B cell (primary cell): ENCODE measurements at regions not wholly inside any gene's neighbourhood (a gene's known extent, or its start where the extent isn't known, plus 50 kb on each side); places are given as distances from the start of the nearest gene placed in this dataset.

Experiments
- ATAC-seq: fragments of 200-7000 bp; cut with Tn5 transposase; one replicate; pipeline ENCODE4 v1.10.0; 2021; ENCODE audit warnings: low read depth, mild to moderate bottlenecking, moderate number of reproducible peaks, moderate library complexity
- CTCF ChIA-PET: fragments of 350-600 bp; sonication (Branson Sonifier 250); formaldehyde crosslinking; loops from one replicate; lab custom pipeline; 2021; ENCODE audit warnings: antibody characterized with exemption, inconsistent platforms; lab: Charles Lee
- POLR2A ChIA-PET: fragments of 350-600 bp; sonication (Branson Sonifier 250); formaldehyde crosslinking; loops from one replicate; lab custom pipeline; 2021; ENCODE audit warnings: antibody characterized with exemption; lab: Charles Lee
- DNase-seq: peaks from one replicate; pipeline ENCODE4 v3.0.0; 2013
- H2AFZ ChIP-seq: 2 replicates; pipeline ENCODE4 v1.6.1; 2012; ENCODE audit warnings: mild to moderate bottlenecking, low read depth, low read length; ENCODE audit not compliant: insufficient read depth, poor library complexity, severe bottlenecking
- H3K27ac ChIP-seq, 2 donors: 1 replicate in 1 of 2; 2 replicates in 1 of 2; pipeline ENCODE4 v1.5.1; 2012 to 2013; ENCODE audit warnings: low read length in 2 of 2, mild to moderate bottlenecking in 2 of 2, moderate library complexity in 1 of 2
- H3K27me3 ChIP-seq, 4 experiments: fragments of 200-600 bp in 1 of 4; sonication (generic) in 1 of 4; replicated peaks in 1 of 4; 1 replicate in 2 of 4; 2 replicates in 2 of 4; pipeline versions ENCODE4 v1.6.1 to v1.7.0; 2013 to 2016; ENCODE audit warnings: low read length in 3 of 4, mild to moderate bottlenecking in 2 of 4, mixed read lengths in 1 of 4, moderate library complexity in 1 of 4; ENCODE audit not compliant: insufficient read depth in 4 of 4, control insufficient read depth in 3 of 4; ENCODE audit errors: control extremely low read depth in 1 of 4
- H3K36me3 ChIP-seq, 2 experiments: replicated peaks in 1 of 2; 1 replicate in 1 of 2; 2 replicates in 1 of 2; pipeline versions ENCODE4 v1.6.1 to v1.7.1; 2013; ENCODE audit warnings: low read length in 1 of 2; ENCODE audit not compliant: insufficient read depth in 2 of 2, control insufficient read depth in 1 of 2; ENCODE audit errors: control extremely low read depth in 1 of 2, extremely low read depth in 1 of 2
- H3K4me1 ChIP-seq, 2 donors: fragments of 200-600 bp in 1 of 2; sonication (generic) in 1 of 2; 1 replicate in 1 of 2; 2 replicates in 1 of 2; pipeline versions ENCODE4 v1.5.1 to v1.6.1; 2013 to 2017; ENCODE audit warnings: low read length in 2 of 2; ENCODE audit not compliant: control insufficient read depth in 2 of 2, insufficient read depth in 2 of 2
- H3K4me2 ChIP-seq: replicated peaks from 2 replicates; pipeline ENCODE3; 2012; ENCODE audit warnings: mild to moderate bottlenecking, low read depth, low read length; ENCODE audit not compliant: poor library complexity, severe bottlenecking
- H3K4me3 ChIP-seq, 5 experiments: fragments of 200-600 bp in 1 of 5; sonication (generic) in 1 of 5; 1 replicate in 3 of 5; 2 replicates in 2 of 5; pipeline versions ENCODE4 v1.5.1 to v1.7.0; 2011 to 2016; ENCODE audit warnings: low read length in 4 of 5, mild to moderate bottlenecking in 4 of 5, low read depth in 2 of 5, control low read depth in 1 of 5, moderate library complexity in 1 of 5; ENCODE audit not compliant: insufficient read depth in 1 of 5; ENCODE audit errors: control extremely low read depth in 1 of 5, extremely low read depth in 1 of 5
- H3K79me2 ChIP-seq: fragments of 200-600 bp; sonication (generic); one replicate; pipeline ENCODE4 v1.6.0; 2016; ENCODE audit warnings: low read length; ENCODE audit not compliant: control insufficient read depth, insufficient read depth
- H3K9ac ChIP-seq: fragments of 200-600 bp; sonication (generic); 2 replicates; pipeline ENCODE4 v1.6.1; 2017; ENCODE audit warnings: mild to moderate bottlenecking, low read length, moderate library complexity
- H3K9me3 ChIP-seq, 3 donors: one replicate each; pipeline versions ENCODE4 v1.6.1 to v1.7.1; 2013; ENCODE audit warnings: low read length in 2 of 3; ENCODE audit not compliant: control insufficient read depth in 2 of 3, insufficient read depth in 1 of 3; ENCODE audit errors: control extremely low read depth in 1 of 3
- H4K20me1 ChIP-seq: 2 replicates; pipeline ENCODE4 v1.6.0; 2012; ENCODE audit warnings: mild to moderate bottlenecking, low read length; ENCODE audit not compliant: insufficient read depth, control insufficient read depth, poor library complexity, severe bottlenecking
- H3K27ac Mint-ChIP-seq: one replicate; pipeline ENCODE4 v1.8.0; 2021; ENCODE audit warnings: mixed read lengths
- H3K27me3 Mint-ChIP-seq: one replicate; pipeline ENCODE4 v1.8.0; 2021; ENCODE audit warnings: mixed read lengths
- H3K4me1 Mint-ChIP-seq: one replicate; pipeline ENCODE4 v1.8.0; 2021; ENCODE audit warnings: mixed read lengths
- H3K4me3 Mint-ChIP-seq: one replicate; pipeline ENCODE4 v1.8.0; 2021; ENCODE audit warnings: mixed read lengths
- H3K9me3 Mint-ChIP-seq: one replicate; pipeline ENCODE4 v1.8.0; 2022; ENCODE audit warnings: mixed read lengths; ENCODE audit not compliant: insufficient read depth
- CTCF ChIP-seq: fragments of 200-600 bp; IDR thresholded peaks from one replicate; pipeline ENCODE4 v1.8.0; 2022; ENCODE audit warnings: antibody characterized with exemption, mild to moderate bottlenecking
- EZH2 ChIP-seq: IDR thresholded peaks from 2 replicates; pipeline ENCODE4 v1.6.1; 2012; ENCODE audit warnings: borderline replicate concordance, low read depth, mild to moderate bottlenecking, moderate library complexity, low read length; ENCODE audit not compliant: insufficient read depth, poor library complexity, severe bottlenecking
- WGBS: methylation state at CpG from one replicate; pipeline ENCODE4 v1.1.5; 2013; ENCODE audit warnings: missing lambda C conversion rate; ENCODE audit not compliant: insufficient coverage; 5-methylcytosine and 5-hydroxymethylcytosine counted together
- intact Hi-C: fragments of 100-400 bp; cut with micrococcal nuclease; formaldehyde crosslinking; loops from one replicate; pipeline ENCODE4 v1.10.0; 2022

- no peak overlapping the region for H3K4me3 ChIP-seq
- H3K27ac ChIP-seq = no peak overlapping the region
- ChIA-PET CTCF (no interaction called here), POLR2A (no interaction called here)
- no peak for TF ChIP-seq EZH2
- no peak for TF ChIP-seq CTCF
- H3K9me3 ChIP-seq = no peaks in the 10 kb centered on the region
- no peaks in the 10 kb centered on the region for H3K4me1 ChIP-seq
- no peaks in the 10 kb centered on the region for H3K27me3 ChIP-seq
- H3K4me1 Mint-ChIP-seq = no peaks in the 10 kb centered on the region
- no peak overlapping the region for H3K4me2 ChIP-seq
- DNase-seq (no peak), ATAC-seq (no peak)
- intact Hi-C loops = no loop called here
- H3K79me2 ChIP-seq = no peaks in the 10 kb centered on the region
- H3K27me3 Mint-ChIP-seq = no peaks in the 10 kb centered on the region
- no peaks in the 10 kb centered on the region for H3K36me3 ChIP-seq
- no peak overlapping the region for H3K4me3 Mint-ChIP-seq
- no peak overlapping the region for H3K27ac Mint-ChIP-seq
- H3K9me3 Mint-ChIP-seq = no peaks in the 10 kb centered on the region
- no peaks in the 10 kb centered on the region for H4K20me1 ChIP-seq
- 98% methylated on average over 4 of the region's 5 CpGs for WGBS
- no peak overlapping the region for H2AFZ ChIP-seq
- H3K9ac ChIP-seq = no peak overlapping the region
These were observed 70.5 kb upstream of the GFPT2 start for GRCh38 chr5:180423598-180423997.

DNA sequence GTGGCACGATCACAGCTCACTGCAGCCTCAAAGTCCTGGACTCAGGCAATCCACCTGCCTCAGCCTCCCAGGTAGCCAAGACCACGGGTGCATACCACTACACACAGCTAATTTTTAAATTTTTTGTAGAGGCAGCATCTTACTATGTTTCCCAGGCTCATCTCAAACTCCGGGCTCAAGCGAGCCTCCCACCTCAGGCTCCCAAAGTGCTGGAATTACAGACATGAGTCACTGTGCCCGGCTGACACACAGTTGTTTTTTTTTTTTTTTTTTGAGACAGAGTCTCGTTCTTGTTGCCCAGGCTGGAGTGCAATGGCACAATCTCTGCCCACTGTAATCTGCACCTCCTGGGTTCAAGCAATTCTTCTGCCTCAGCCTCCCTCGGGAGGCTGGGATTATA, 70.1 kb upstream of the CNOT6 start:
- H3K4me1 ChIP-seq = no peaks in the 10 kb centered on the region
- H3K4me2 ChIP-seq = no peak overlapping the region
- intact Hi-C loops = no loop called here
- no peak overlapping the region for H3K9ac ChIP-seq
- no peak overlapping the region for H3K27ac ChIP-seq
- 91% methylated on average over 4 of the region's 7 CpGs for WGBS
- DNase-seq (no peak), ATAC-seq (no peak)
- H3K27me3 Mint-ChIP-seq = no peaks in the 10 kb centered on the region
- H3K27me3 ChIP-seq = no peaks in the 10 kb centered on the region
- no peaks in the 10 kb centered on the region for H3K9me3 Mint-ChIP-seq
- no peak overlapping the region for H3K27ac Mint-ChIP-seq
- H4K20me1 ChIP-seq = no peaks in the 10 kb centered on the region
- no peaks in the 10 kb centered on the region for H3K79me2 ChIP-seq
- no peak overlapping the region for H3K4me3 ChIP-seq
- ChIA-PET CTCF (no interaction called here), POLR2A (no interaction called here)
- H3K36me3 ChIP-seq = no peaks in the 10 kb centered on the region
- no peak overlapping the region for H2AFZ ChIP-seq
- TF ChIP-seq CTCF (no peak), EZH2 (no peak)
- no peaks in the 10 kb centered on the region for H3K4me1 Mint-ChIP-seq
- no peak overlapping the region for H3K4me3 Mint-ChIP-seq
- H3K9me3 ChIP-seq = no peaks in the 10 kb centered on the region
